ENCODE measurements at regions not wholly inside any gene's neighbourhood (a gene's known extent, or its start where the extent isn't known, plus 50 kb on each side); places are given as distances from the start of the nearest gene placed in this dataset.
A peak's percentile ranks its signal among the peaks of the same experiment; 100 is the strongest.

DNA sequence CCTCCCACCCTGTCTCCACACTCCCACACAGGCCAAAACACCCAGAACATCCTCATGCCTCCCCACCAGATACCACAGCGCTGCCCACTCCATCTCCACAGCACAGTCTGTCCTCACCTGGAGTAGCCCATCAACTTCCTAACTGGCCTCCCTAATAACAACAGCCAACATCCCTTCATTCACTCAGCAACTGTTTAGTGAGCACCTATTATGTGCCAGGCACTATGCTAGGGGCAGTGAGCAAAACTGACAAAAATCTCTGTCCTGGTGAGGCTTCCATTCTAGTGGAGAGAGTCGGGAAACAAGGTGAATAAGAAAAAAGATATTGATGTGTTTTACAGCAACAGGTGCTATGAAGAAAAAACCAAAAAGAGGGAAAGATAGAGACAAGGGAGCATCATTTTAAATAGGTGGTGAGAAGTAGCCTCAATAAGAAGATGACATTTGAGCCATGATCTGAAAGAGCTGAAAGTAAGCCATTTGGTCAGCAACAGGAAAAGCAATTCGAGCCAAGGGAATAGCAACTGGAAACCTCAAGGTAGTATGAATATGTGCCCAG, 523.9 kb downstream of the SHQ1 start:
- peak overlapping the region; percentile 65 to 69 for H3K27ac ChIP-seq
- H3K27me3 ChIP-seq: no peaks in the 10 kb centered on the region
- no peaks in the 10 kb centered on the region for H3K9me3 ChIP-seq
- TF ChIP-seq, protein P1, sequence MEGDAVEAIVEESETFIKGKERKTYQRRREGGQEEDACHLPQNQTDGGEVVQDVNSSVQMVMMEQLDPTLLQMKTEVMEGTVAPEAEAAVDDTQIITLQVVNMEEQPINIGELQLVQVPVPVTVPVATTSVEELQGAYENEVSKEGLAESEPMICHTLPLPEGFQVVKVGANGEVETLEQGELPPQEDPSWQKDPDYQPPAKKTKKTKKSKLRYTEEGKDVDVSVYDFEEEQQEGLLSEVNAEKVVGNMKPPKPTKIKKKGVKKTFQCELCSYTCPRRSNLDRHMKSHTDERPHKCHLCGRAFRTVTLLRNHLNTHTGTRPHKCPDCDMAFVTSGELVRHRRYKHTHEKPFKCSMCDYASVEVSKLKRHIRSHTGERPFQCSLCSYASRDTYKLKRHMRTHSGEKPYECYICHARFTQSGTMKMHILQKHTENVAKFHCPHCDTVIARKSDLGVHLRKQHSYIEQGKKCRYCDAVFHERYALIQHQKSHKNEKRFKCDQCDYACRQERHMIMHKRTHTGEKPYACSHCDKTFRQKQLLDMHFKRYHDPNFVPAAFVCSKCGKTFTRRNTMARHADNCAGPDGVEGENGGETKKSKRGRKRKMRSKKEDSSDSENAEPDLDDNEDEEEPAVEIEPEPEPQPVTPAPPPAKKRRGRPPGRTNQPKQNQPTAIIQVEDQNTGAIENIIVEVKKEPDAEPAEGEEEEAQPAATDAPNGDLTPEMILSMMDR (IDR thresholded peaks at IDR 0.05): no peak
- no peaks in the 10 kb centered on the region for H3K36me3 ChIP-seq
- peaks cover 0 to 39% of the 10 kb centered on the region in 2 donors for H3K4me1 ChIP-seq
- no peak for DNase-seq (ENCODE audit: low spot score)
- H3K4me3 ChIP-seq: no peak overlapping the region

DNA sequence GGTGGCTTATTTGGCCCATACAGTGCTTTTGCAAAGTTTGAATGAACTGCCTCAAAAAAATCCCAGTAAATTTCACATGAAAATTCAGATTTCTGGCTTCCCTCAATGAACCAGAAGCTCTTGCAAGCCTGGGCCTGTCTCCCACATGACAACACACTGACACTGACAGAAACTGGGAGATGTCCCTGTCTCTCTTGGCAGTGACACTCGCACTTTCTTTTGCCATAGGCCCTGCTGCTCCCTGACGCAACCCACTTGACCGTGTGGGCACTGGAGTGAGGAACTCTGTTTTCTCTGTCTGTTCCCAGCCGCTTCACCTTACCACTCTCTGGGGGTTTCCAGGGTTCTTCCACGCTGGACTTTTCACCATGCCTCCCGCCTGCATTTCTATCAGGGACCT, 524.5 kb downstream of the SHQ1 start:
- DNase-seq (ENCODE audit: low spot score): no peak
- Histone ChIP-seq H3K36me3 (no peaks in the 10 kb centered on the region), H3K4me3 (no peak overlapping the region), H3K9me3 (no peaks in the 10 kb centered on the region), H3K4me1 (peaks cover 0 to 39% of the 10 kb centered on the region in 2 donors), H3K27me3 (no peaks in the 10 kb centered on the region), H3K27ac (peak overlapping the region; percentile 65 to 69)
- TF ChIP-seq, protein P1 (IDR thresholded peaks at IDR 0.05): no peak

DNA sequence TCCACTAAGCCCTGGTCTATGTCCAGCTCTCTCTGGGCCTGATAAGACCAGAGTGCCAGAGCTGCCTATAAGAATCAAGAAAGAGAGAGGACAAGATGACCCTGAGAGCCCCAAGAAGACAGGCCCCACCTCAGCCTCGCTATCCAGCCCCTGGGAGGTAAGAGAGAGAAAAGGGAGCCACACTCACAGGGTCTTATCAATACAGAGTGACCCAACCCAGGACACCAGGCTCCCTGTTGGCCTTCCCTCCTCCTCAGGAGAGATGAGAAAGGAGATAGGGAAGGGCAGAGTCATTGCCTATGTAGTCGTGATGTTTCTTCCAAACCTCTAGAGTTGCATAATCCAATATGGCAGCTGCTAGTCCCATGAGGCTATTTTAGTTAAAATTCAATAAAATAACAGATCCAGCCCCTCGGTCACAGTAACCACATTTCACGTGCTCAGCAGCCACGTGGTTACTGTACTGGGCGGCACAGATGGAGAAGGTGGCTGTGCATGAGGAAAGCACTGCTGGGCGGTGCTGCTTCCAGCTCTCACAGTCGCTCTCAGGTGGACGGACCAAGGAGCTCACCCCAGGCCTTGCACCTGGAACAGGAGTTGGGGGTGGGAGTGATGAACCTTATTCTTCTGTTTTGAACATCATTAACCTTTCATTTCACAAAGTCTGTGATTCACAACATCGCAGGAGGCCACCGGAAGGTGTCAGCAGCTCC, 525.8 kb downstream of the SHQ1 start:
- no peak for DNase-seq (ENCODE audit: low spot score)
- H3K36me3 ChIP-seq: no peaks in the 10 kb centered on the region
- H3K27ac ChIP-seq: peak overlapping the region; percentile 65 to 68
- TF ChIP-seq, protein P1 (IDR thresholded peaks at IDR 0.05): no peak
- no peaks in the 10 kb centered on the region for H3K27me3 ChIP-seq
- H3K9me3 ChIP-seq: no peaks in the 10 kb centered on the region
- peaks cover 0 to 51% of the 10 kb centered on the region in 2 donors for H3K4me1 ChIP-seq
- no peak overlapping the region for H3K4me3 ChIP-seq

DNA sequence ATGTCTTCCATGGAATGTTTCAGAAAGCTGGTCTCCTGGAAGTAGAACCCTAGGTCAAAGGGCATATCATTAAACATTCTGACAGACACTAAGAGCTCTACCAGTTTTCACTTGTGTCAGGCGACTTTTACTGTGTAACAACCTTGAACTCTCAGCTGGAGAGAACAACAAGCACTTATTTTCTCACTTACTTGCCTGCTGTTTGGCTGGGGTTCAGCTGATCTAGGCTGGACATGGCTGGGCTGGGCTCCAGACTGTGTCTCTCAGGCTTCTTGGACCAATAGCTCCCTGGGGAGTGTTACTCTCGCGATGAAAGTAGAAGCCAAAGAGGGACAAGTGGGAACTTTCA, 527.3 kb downstream of the SHQ1 start:
- no peaks in the 10 kb centered on the region for H3K9me3 ChIP-seq
- no peaks in the 10 kb centered on the region for H3K27me3 ChIP-seq
- peak overlapping the region; percentile 52 to 83 for H3K27ac ChIP-seq
- no peak overlapping the region for H3K4me3 ChIP-seq
- no peaks in the 10 kb centered on the region for H3K36me3 ChIP-seq
- TF ChIP-seq, protein P1 (IDR thresholded peaks at IDR 0.05): no peak
- no peak for DNase-seq (ENCODE audit: low spot score)
- peaks cover 0 to 57% of the 10 kb centered on the region in 2 donors for H3K4me1 ChIP-seq

DNA sequence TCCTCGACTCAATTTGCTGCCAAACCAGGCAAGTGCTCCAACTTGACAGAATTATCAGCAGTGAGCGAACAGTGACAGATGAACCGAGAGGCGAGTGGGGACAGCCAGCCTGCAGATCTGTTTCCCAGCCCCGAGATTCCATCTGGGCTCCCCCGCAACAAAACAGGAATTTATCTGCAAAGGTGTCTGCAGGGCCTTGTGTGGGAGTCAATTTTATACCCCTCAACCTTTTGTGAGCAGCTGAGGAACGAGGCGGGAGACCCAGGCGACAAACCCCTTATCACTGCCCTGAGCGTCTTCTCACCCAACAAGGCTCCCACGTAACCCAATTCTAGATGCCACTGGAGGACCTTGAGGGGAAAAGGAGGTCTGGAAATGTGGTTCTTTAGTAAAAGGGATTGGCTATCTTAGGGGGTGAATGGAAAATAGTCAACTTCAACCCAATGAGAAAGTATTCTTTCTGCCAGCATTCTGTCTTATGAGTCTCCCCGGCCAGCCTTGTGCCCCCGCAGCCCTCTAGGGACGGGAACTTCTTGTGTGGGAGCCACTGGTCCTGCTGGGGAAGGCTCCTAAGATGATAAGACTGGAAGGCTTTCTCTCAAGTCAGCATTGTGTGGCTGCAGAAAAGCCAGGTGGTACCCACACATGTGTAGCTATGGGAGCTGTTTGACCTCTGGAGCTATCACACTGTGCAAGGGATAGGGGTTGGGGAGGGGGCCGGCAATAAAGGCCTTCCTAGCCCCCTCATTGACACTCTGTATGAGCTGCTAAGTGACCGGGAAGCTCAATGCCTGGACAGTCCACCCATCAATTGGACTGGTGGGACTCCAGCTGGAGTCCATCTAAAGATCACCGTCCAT, 527.9 kb downstream of the SHQ1 start:
- no peaks in the 10 kb centered on the region for H3K36me3 ChIP-seq
- no peak overlapping the region for H3K4me3 ChIP-seq
- no peaks in the 10 kb centered on the region for H3K9me3 ChIP-seq
- H3K4me1 ChIP-seq: peaks cover 0 to 57% of the 10 kb centered on the region in 2 donors
- H3K27me3 ChIP-seq: no peaks in the 10 kb centered on the region
- DNase-seq (ENCODE audit: low spot score): no peak
- TF ChIP-seq, protein P1 (IDR thresholded peaks at IDR 0.05): no peak
- peak overlapping the region; percentile 52 to 83 for H3K27ac ChIP-seq

Measured in right atrium auricular region (tissue), 2 donors.